Lung (tissue), 11 donors: ENCODE measurements at regions not wholly inside any gene's neighbourhood (a gene's known extent, or its start where the extent isn't known, plus 50 kb on each side); places are given as distances from the start of the nearest gene placed in this dataset.

Experiments used
- ATAC-seq: fragments of 200-7000 bp; cut with Tn5 transposase; one replicate; pipeline ENCODE4 v1.9.1; 2020; ENCODE audit warnings: moderate number of reproducible peaks; ENCODE audit not compliant: insufficient read depth, low FRiP score
- DNase-seq, 3 donors: peaks; one replicate each; pipeline ENCODE4 v3.0.0-alpha.2; 2013 to 2017
- H3K27ac ChIP-seq, 2 donors: one replicate each; pipeline ENCODE4 v1.5.1; 2013; ENCODE audit warnings: mild to moderate bottlenecking in 2 of 2, moderate library complexity in 2 of 2, control low read depth in 1 of 2, inconsistent platforms in 1 of 2, low read depth in 1 of 2, low read length in 1 of 2
- H3K27me3 ChIP-seq, 3 donors: one replicate each; pipeline ENCODE4 v1.5.1; 2013; ENCODE audit warnings: low read length in 2 of 3; ENCODE audit not compliant: control insufficient read depth in 3 of 3, insufficient read depth in 3 of 3
- H3K36me3 ChIP-seq, 4 donors: one replicate each; pipeline ENCODE4 v1.5.1; 2013; ENCODE audit warnings: low read length in 4 of 4, mild to moderate bottlenecking in 1 of 4, moderate library complexity in 1 of 4; ENCODE audit not compliant: control insufficient read depth in 4 of 4, insufficient read depth in 4 of 4
- H3K4me1 ChIP-seq, 5 donors: one replicate each; pipeline ENCODE4 v1.5.1; 2013; ENCODE audit warnings: low read length in 5 of 5, mild to moderate bottlenecking in 2 of 5, moderate library complexity in 1 of 5; ENCODE audit not compliant: control insufficient read depth in 5 of 5, insufficient read depth in 5 of 5
- H3K4me3 ChIP-seq: one replicate; pipeline ENCODE4 v1.5.1; 2013; ENCODE audit warnings: mild to moderate bottlenecking, control low read depth, moderate library complexity
- H3K9ac ChIP-seq, 2 donors: one replicate each; pipeline ENCODE4 v1.5.1; 2013; ENCODE audit warnings: low read length in 2 of 2, control low read depth in 1 of 2; ENCODE audit not compliant: insufficient read depth in 1 of 2
- H3K9me3 ChIP-seq, 4 donors: one replicate each; pipeline ENCODE4 v1.5.1; 2013; ENCODE audit warnings: low read length in 3 of 4, mild to moderate bottlenecking in 1 of 4, moderate library complexity in 1 of 4; ENCODE audit not compliant: control insufficient read depth in 4 of 4, insufficient read depth in 3 of 4
- WGBS, 2 donors: extraction: QIAGEN DNeasy Blood & Tissue Kit; methylation state at CpG; one replicate each; pipeline ENCODE4 v1.1.7; 2013; 5-methylcytosine and 5-hydroxymethylcytosine counted together
- TF ChIP-seq, protein P1 (sequence below): IDR thresholded peaks from 2 replicates; pipeline ENCODE4 v1.5.1; 2012; ENCODE audit warnings: mild to moderate bottlenecking; ENCODE audit errors: control extremely low read depth, extremely low read depth
- donor health status: control.
- donor health status: control.
- donor health status: Bipolar disorder and iron deficiency.
- donor health status: healthy.
- donor health status: DM: yes; HTN: yes; CAD: no.

DNA sequence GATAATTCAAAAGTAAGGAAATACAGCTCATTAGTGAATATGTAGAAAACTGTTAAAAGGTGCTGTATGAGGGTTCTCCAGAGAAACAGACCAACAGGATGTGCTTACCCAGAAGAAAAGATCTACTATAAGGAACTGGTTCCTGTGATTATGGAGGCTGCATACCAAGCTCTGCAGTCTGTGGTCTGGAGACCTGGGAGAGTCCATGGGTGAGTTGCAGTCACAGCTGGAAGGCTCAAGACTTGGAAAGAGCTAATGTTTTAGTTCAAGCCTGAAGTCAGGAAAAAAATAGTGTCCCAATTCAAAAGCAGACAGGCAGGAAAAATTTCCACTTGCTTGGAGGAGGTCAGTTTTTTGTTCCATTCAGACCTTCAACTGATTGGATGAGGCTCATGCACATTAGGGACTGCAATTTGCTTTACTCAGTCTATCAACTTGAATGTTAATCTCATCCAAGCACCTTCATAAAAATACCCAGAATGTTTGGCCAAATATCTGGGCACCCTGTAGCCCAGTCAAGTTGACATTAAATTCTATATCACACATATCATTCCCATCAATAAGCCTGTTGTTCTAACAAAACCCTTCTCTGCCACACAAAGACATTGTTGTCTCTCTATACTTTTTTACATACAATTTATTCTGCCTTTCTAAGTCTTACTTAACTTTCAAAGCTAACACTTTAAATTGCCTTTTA lies 197.9 kb upstream of the KLF6 start:
- Histone ChIP-seq H3K27me3 (no peaks in the 10 kb centered on the region), H3K4me1 (no peaks in the 10 kb centered on the region), H3K4me3 (no peak overlapping the region), H3K36me3 (no peaks in the 10 kb centered on the region), H3K9ac (no peak overlapping the region), H3K27ac (no peak overlapping the region), H3K9me3 (peaks cover 0 to 3% (median 0%) of the 10 kb centered on the region in 4 donors)
- DNase-seq (no peak), ATAC-seq (no peak)
- TF ChIP-seq, protein P1, sequence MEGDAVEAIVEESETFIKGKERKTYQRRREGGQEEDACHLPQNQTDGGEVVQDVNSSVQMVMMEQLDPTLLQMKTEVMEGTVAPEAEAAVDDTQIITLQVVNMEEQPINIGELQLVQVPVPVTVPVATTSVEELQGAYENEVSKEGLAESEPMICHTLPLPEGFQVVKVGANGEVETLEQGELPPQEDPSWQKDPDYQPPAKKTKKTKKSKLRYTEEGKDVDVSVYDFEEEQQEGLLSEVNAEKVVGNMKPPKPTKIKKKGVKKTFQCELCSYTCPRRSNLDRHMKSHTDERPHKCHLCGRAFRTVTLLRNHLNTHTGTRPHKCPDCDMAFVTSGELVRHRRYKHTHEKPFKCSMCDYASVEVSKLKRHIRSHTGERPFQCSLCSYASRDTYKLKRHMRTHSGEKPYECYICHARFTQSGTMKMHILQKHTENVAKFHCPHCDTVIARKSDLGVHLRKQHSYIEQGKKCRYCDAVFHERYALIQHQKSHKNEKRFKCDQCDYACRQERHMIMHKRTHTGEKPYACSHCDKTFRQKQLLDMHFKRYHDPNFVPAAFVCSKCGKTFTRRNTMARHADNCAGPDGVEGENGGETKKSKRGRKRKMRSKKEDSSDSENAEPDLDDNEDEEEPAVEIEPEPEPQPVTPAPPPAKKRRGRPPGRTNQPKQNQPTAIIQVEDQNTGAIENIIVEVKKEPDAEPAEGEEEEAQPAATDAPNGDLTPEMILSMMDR, result no peak

DNA sequence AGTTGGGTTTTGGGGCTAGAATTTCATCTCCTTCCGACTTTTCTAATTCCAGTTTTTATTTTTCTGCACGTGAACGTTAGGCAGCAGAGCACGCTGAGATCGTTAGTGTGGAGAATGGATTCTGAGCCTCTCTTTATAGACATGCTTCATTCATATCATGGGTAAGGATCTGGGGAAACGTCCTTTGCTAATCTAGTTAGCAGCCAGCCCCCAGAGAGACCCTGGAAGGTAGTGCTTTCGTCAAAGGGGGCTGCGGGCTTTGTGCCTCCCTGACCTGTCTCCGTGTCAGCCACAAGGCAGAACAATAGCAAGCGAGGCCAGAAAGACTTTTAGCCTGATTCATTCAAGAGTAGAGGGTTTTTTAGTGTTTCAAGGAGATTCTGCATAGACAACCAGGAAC lies 196.3 kb upstream of the KLF6 start:
- Histone ChIP-seq H3K4me1 (no peaks in the 10 kb centered on the region), H3K27me3 (no peaks in the 10 kb centered on the region), H3K9ac (no peak overlapping the region), H3K9me3 (peaks cover 0 to 3% (median 0%) of the 10 kb centered on the region in 4 donors), H3K27ac (no peak overlapping the region), H3K36me3 (no peaks in the 10 kb centered on the region), H3K4me3 (no peak overlapping the region)
- ATAC-seq, result no peak
- TF ChIP-seq, protein P1, result no peak
- no peak for DNase-seq
- WGBS, 2 donors, result 87% methylated on average over 10 of the region's 10 CpGs

DNA sequence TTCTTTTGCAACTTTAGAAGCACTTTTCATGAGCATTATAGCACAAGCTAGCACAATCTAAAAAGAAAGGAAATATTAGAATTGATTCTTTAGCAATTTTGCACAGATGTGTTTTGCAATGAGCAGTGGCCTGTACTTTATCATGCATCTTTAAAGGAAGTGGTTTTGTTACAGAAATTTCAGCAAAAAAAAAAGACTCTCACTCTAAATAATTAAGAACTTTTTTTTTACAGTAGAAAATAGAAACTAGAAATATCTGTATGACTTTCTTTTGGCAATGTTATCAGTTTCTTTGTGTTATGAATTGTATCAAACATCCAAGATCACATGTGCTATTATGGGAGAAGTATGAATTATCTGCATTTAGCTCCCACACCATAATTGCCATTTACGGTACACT lies 195.7 kb upstream of the KLF6 start:
- 41 to 61% methylated on average over 1 of the region's 1 CpG for WGBS, 2 donors
- Histone ChIP-seq H3K27ac (no peak overlapping the region), H3K9me3 (peaks cover 0 to 3% (median 0%) of the 10 kb centered on the region in 4 donors), H3K4me1 (no peaks in the 10 kb centered on the region), H3K4me3 (no peak overlapping the region), H3K36me3 (no peaks in the 10 kb centered on the region), H3K27me3 (no peaks in the 10 kb centered on the region), H3K9ac (no peak overlapping the region)
- DNase-seq (no peak), ATAC-seq (no peak)
- TF ChIP-seq, protein P1, result no peak

DNA sequence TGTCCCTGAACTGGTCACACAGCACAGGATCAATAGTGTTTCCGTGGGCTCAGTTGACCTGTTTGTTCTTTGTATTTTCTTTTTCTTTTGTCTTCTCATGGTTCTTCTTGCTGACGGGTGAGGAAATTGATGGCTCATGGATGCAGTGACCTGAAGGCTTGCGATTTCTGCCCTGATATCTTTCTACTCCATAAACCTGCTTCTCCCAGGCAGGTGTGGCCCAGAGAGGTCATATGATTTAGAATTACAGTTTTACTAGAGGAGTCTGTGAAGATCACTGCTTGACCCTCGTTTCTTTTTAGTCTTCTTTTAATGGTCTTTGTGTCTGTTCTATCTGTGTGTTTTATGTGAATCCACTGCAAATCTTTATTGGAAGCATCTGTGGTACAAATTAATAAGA lies 195.1 kb upstream of the KLF6 start:
- Histone ChIP-seq H3K4me3 (no peak overlapping the region), H3K9ac (no peak overlapping the region), H3K9me3 (peaks cover 0 to 3% (median 0%) of the 10 kb centered on the region in 4 donors), H3K4me1 (no peaks in the 10 kb centered on the region), H3K27ac (no peak overlapping the region), H3K27me3 (no peaks in the 10 kb centered on the region), H3K36me3 (no peaks in the 10 kb centered on the region)
- 69 to 77% methylated on average over 4 of the region's 4 CpGs for WGBS, 2 donors
- DNase-seq, result no peak
- ATAC-seq, result no peak
- TF ChIP-seq, protein P1, result no peak
